ENCODE measurements at regions not wholly inside any gene's neighbourhood (a gene's known extent, or its start where the extent isn't known, plus 50 kb on each side); places are given as distances from the start of the nearest gene placed in this dataset.
"Not testable (repeated sequence)": the region's sequence is repeated elsewhere in the genome, so short reads cannot be mapped to it uniquely, and the experiment has no call there.

GRCh38 chr3:176867681-176868663 lies 329.3 kb downstream of the TBL1XR1 start:
- DNase-seq: no peak

GRCh38 chr3:176861137-176861536 lies 336.1 kb downstream of the TBL1XR1 start:
- DNase-seq: no peak

- no peak for DNase-seq
These were observed 340.6 kb downstream of the TBL1XR1 start for GRCh38 chr3:176856721-176857120.

- DNase-seq: no peak
These were observed 341.3 kb downstream of the TBL1XR1 start for GRCh38 chr3:176855901-176856486.

GRCh38 chr3:176855213-176855612 lies 342.1 kb downstream of the TBL1XR1 start:
- DNase-seq: no peak

- DNase-seq: no peak
These were observed 346.8 kb downstream of the TBL1XR1 start for GRCh38 chr3:176850498-176850897.

- DNase-seq: no peak
These were observed 348.7 kb downstream of the TBL1XR1 start for GRCh38 chr3:176848431-176849214.

GRCh38 chr3:176842914-176843313 lies 354.4 kb downstream of the TBL1XR1 start:
- no peak for DNase-seq

- DNase-seq: no peak
These were observed 356.5 kb downstream of the TBL1XR1 start for GRCh38 chr3:176840641-176841286.

- DNase-seq: no peak
These were observed 357.4 kb downstream of the TBL1XR1 start for GRCh38 chr3:176839901-176840300.

GRCh38 chr3:176839466-176839865 lies 357.8 kb downstream of the TBL1XR1 start:
- DNase-seq: no peak

GRCh38 chr3:176827244-176827643 lies 370.0 kb downstream of the TBL1XR1 start:
- not testable (repeated sequence) for DNase-seq

GRCh38 chr3:176824811-176825210 lies 372.5 kb downstream of the TBL1XR1 start:
- DNase-seq: no peak

GRCh38 chr3:176820764-176821163 lies 376.5 kb downstream of the TBL1XR1 start:
- DNase-seq: no peak

GRCh38 chr3:176816937-176817336 lies 380.3 kb downstream of the TBL1XR1 start:
- no peak for DNase-seq

GRCh38 chr3:176814285-176814684 lies 383.0 kb downstream of the TBL1XR1 start:
- peak; percentile 77 for DNase-seq

- no peak for DNase-seq
These were observed 389.3 kb downstream of the TBL1XR1 start for GRCh38 chr3:176807938-176808337.

- no peak for DNase-seq
These were observed 397.6 kb downstream of the TBL1XR1 start for GRCh38 chr3:176799675-176800074.

GRCh38 chr3:176798680-176799079 lies 398.6 kb downstream of the TBL1XR1 start:
- no peak for DNase-seq

GRCh38 chr3:176796371-176796770 lies 400.9 kb downstream of the TBL1XR1 start:
- DNase-seq: no peak

- no peak for DNase-seq
These were observed 401.4 kb downstream of the TBL1XR1 start for GRCh38 chr3:176795891-176796290.

- no peak for DNase-seq
These were observed 402.9 kb downstream of the TBL1XR1 start for GRCh38 chr3:176794406-176794805.

- DNase-seq: no peak
These were observed 407.3 kb downstream of the TBL1XR1 start for GRCh38 chr3:176789947-176790346.

All from NCI-H446 treated with DMSO at 0.1 percent for 48 hours (cell line).